Hepatic stellate cell (primary cell): ENCODE measurements at regions not wholly inside any gene's neighbourhood (a gene's known extent, or its start where the extent isn't known, plus 50 kb on each side); places are given as distances from the start of the nearest gene placed in this dataset.
"Not testable (repeated sequence)": the region's sequence is repeated elsewhere in the genome, so short reads cannot be mapped to it uniquely, and the experiment has no call there.

Source experiments
- DNase-seq: peaks from one replicate; pipeline ENCODE4 v3.0.0; 2011; ENCODE audit warnings: low spot score

DNA sequence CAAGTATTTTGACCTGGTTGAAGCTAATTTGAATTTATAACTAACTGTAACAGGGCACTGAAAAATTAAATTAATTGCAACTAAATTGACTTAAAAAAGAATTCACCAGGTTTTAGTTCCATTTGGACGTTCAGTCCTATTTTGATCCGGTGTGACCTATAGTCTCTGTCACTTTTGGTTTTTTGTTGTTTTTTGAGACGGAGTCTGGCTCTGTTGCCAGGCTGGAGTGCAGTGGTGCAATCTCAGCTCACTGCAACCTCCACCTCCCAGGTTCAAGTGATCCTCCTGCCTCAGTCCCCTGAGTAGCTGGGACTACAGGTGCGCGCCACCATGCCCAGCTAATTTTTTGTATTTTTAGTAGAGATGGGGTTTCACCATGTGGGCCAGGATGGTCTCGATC lies 91.2 kb downstream of the GADD45G start:
- DNase-seq: not testable (repeated sequence)

DNA sequence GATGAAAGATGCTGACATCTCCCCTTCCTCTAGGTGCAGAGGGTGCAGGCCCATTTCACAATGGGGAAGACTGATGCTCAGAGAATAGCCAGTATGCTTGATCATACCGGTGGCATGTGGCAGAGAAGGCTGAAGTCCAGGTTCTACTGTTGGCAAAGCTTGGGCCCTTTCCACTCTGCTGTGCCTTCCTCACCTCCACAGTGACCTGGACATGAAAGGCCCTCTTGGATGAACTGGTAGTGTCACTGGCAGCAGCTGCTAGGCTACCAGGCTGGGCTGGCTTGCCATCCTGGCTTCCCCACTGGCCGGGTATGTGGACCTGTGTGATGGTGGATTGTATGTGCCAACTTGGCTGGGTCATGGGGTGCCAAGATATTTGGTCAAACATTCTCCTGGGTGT lies 92.0 kb downstream of the GADD45G start:
- DNase-seq: no peak

DNA sequence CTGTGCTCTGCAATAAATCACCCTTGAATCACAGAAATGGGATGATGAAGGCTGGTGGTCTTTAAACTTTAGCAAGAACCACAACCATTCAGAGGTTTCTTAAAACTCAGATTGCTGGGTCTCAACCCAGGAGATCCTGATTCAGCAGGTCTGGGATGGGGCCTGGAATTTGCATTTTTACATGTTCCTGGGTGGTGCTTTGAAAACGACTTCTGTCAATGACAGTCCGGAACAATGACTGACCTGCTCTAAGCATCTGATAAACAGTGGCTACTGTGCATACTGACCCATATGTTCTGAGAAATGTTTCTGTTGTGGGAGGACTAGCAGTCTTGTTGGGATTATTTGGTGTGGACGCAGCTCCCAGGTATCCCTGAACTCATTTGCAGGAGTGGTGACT lies 92.7 kb downstream of the GADD45G start:
- DNase-seq: no peak

- DNase-seq: no peak
Measured at GRCh38 chr9:89698411-89699005, 93.7 kb downstream of the GADD45G start.

DNA sequence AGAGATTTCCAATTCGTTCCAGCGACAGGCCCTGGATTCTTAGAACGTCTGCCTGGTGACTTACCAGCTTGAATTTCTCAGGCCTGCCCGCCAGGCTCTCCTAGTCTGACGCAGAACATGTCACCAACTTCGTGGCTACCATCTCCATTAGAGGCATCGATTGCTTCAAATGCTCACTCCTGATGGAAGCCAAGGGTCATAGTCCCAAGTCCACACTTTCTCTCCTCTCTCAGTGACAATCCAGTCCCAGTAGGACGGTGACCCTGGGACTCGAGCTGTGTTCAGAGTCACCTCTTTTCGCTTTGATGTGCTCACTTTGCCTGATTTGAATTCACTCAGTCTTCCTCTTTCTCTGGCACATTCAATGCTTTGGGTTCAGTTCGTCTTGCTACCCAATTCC lies 94.8 kb downstream of the GADD45G start:
- no peak for DNase-seq

GRCh38 chr9:89701221-89701798 lies 96.5 kb downstream of the GADD45G start:
- DNase-seq: no peak

- no peak for DNase-seq
Measured at GRCh38 chr9:89702401-89702800, 97.6 kb downstream of the GADD45G start.

GRCh38 chr9:89705651-89706050 lies 100.8 kb downstream of the GADD45G start:
- DNase-seq: no peak

DNA sequence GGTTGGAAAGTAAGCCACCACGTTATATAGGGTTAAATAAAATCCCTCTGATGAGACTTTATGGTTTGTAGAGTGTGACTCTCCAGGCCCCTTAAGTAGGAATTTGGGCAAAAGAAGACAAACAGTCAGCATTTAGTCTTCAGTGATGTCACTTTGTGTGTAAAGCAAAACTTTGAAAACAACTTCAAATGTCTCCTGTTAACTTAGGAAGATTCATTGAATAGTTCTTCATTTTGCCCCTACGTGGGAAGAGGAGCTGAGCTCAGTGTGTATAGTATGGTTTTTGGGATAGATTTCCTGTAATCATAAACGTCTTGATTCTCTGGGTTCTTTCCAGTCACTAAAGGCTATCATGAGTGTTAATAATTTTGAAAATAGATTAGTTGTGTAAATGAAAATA lies 101.3 kb downstream of the GADD45G start:
- no peak for DNase-seq

DNA sequence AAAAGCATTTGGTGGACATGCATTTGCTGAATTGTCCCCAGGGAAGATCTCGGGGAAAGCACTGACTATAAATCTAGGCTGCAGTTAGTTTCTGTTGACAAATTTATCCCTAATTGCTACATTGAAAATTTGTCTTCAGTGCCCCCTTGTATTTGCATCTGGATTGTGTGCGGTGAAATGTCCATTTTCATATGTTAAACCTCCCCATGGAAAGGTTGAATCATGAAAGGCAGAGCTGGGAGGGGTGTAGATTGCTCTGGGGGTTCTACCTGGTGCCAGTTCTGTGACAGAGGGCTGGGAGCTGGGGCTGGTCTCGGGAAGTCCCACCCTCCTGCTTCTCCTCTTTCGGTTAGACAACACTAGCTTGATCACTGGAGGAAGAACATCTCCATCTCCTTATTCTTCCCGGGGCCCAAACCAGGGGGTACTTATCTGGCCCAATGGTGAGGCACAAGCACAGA lies 101.9 kb downstream of the GADD45G start:
- no peak for DNase-seq

GRCh38 chr9:89710697-89711096 lies 105.9 kb downstream of the GADD45G start:
- DNase-seq: no peak

DNA sequence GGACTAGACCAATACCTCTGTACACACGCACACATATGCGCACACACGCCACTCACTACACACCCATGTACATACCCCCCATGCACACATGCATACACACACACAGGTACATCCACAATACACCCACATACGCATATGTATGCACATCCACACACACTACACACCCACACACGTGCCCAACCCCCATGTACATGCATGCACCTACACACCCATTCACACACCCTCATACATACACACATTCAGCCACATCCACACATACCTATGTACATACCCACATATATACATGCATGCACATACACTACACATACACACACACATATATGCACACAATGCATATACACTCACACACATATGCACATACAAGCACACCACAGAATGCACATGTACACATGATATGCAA lies 107.1 kb downstream of the GADD45G start:
- no peak for DNase-seq

- no peak for DNase-seq
Measured at GRCh38 chr9:89712283-89712682, 107.5 kb downstream of the GADD45G start.

DNA sequence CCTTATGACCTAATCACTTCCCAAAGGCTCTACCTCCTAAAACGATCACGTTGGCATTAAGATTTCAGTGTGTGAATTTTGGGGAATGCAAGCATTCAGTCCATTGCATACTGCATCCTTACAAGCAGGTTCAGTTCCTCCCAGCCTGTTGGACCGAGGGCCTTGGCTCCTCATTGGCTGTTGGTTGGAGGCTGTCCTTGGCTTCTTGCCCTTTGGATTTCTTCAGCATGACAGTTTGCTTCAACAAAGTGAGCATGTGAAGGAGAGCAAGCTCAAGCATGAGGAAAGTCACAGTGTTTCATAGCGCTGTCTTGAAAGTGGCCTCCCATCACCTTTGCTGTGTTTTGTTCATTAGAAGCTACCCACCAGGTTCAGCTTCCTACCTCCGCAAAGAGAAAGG lies 109.5 kb downstream of the GADD45G start:
- DNase-seq: no peak

GRCh38 chr9:89715318-89715858 lies 110.6 kb downstream of the GADD45G start:
- DNase-seq: no peak

DNA sequence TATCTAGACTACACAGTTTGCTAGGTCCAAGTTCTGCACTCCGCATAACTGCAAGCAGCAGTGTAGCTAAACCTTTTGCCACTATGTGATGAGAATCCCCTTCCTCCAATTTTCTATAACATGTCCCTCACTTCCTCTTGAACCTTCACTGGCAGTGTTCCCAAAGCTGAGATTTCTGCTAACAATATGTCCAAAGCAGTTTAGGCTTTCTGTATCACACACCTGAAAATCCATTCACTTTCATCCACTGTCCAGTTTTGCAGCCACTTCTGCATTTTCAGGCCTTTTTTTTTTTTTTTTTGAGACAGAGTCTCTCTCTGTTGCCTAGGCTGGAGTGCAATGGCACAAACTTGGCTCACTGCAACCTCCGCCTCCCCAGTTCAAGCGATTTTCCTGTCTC lies 111.1 kb downstream of the GADD45G start:
- no peak for DNase-seq

- DNase-seq: no peak
Measured at GRCh38 chr9:89716559-89716958, 111.7 kb downstream of the GADD45G start.

DNA sequence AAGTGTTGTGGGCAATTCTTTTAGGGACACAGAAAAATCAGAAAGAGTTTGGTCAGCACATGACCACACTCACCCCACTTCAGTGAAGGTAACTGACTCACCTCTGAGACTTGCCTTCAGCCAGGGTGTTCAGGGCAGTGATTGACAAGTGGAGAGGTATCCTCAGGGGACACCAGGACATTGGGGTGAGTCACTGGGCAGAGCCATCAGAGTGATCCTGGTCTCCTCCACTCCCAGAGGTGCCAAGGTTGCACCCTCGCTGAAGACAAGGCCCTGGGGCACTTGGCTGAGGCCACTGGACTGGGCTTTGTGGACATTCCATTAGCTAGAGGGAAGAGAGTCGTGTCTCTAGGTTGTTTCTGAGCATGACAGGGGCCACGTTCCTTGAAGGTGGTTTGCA lies 113.4 kb downstream of the GADD45G start:
- no peak for DNase-seq

- no peak for DNase-seq
Measured at GRCh38 chr9:89718651-89719050, 113.8 kb downstream of the GADD45G start.

DNA sequence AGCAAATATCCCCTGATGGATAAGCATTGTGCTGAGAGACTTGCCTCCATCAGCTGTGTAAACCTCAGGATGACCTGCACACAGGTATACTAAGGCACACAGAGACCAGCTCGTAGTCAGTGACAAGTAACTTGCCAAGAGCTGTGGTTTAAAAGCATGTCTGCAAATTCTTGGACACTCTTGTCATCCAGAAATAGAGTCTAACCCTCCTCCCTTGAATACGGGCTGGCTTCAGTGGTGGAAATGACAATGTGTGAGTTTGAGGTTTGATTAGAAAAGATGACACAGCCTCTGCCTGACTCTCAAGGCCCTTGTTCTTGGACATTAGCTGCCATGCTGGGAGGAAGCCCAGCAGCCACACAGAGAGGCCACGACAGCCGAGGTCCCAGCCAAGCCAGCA lies 114.4 kb downstream of the GADD45G start:
- DNase-seq: no peak

DNA sequence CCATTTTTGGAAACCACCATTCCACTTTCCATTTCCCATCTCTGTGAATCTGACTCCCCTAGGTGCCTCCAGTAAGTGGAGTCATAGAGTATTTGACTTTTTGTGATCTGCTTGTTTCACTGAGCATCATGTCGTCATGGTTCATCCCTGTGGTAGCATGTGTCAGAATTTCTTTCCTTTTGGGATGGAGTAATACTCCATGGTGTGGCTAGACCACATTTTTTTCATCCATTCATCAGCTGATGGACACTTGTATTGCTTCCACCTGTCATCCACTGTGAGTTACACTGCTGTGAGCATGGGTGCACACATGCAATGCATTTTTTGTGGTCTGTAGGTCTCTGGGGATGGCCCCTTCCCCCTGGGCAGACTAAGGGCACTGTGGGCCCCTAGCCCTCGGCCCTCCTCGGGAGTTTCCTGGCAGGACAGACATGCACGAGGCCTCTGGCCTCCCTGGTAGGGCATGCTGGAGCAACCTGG lies 115.9 kb downstream of the GADD45G start:
- DNase-seq: no peak

- DNase-seq: no peak
Measured at GRCh38 chr9:89721176-89721700, 116.4 kb downstream of the GADD45G start.

GRCh38 chr9:89721971-89722530 lies 117.2 kb downstream of the GADD45G start:
- no peak for DNase-seq
